Neuronal stem cell (in vitro differentiated cells): ENCODE measurements at regions not wholly inside any gene's neighbourhood (a gene's known extent, or its start where the extent isn't known, plus 50 kb on each side); places are given as distances from the start of the nearest gene placed in this dataset.

Experiments used
- DNase-seq: peaks from one replicate; pipeline ENCODE4 v3.0.0-alpha.2; 2013; ENCODE audit warnings: low spot score
- H2AFZ ChIP-seq: one replicate; pipeline ENCODE4 v1.6.1; 2013; ENCODE audit warnings: mild to moderate bottlenecking, low read length, inconsistent platforms
- H2AK5ac ChIP-seq: 2 replicates; pipeline ENCODE4 v1.6.1; 2013; ENCODE audit warnings: low read depth, mild to moderate bottlenecking, inconsistent platforms, low read length, moderate library complexity, mixed read lengths
- H2BK120ac ChIP-seq: 2 replicates; pipeline ENCODE4 v1.6.1; 2013; ENCODE audit warnings: low read depth, mild to moderate bottlenecking, inconsistent platforms, low read length, moderate library complexity, mixed read lengths
- H2BK12ac ChIP-seq: one replicate; pipeline ENCODE4 v1.6.1; 2013; ENCODE audit warnings: low read length, inconsistent platforms
- H2BK15ac ChIP-seq: 2 replicates; pipeline ENCODE4 v1.6.1; 2013; ENCODE audit warnings: mild to moderate bottlenecking, low read length, inconsistent platforms, mixed read lengths
- H2BK5ac ChIP-seq: one replicate; pipeline ENCODE4 v1.6.1; 2013; ENCODE audit warnings: inconsistent platforms, mild to moderate bottlenecking, low read length, moderate library complexity
- H3K14ac ChIP-seq: one replicate; pipeline ENCODE4 v1.6.1; 2013; ENCODE audit warnings: low read length, inconsistent platforms
- H3K18ac ChIP-seq: 2 replicates; pipeline ENCODE4 v1.6.1; 2013; ENCODE audit warnings: low read length, inconsistent platforms
- H3K23ac ChIP-seq: 2 replicates; pipeline ENCODE4 v1.6.1; 2013; ENCODE audit warnings: low read depth, mild to moderate bottlenecking, mixed read lengths, low read length, inconsistent platforms; ENCODE audit not compliant: poor library complexity
- H3K27ac ChIP-seq: replicated peaks from 3 replicates; pipeline ENCODE4 v1.5.1; 2013; ENCODE audit warnings: low read length, inconsistent platforms
- H3K27me3 ChIP-seq, 3 experiments: 2 replicates each; pipeline ENCODE4 v1.6.1; 2013; ENCODE audit warnings: low read length in 3 of 3, mild to moderate bottlenecking in 2 of 3, inconsistent platforms in 1 of 3, low read depth in 1 of 3, mixed read lengths in 1 of 3, moderate library complexity in 1 of 3; ENCODE audit not compliant: control insufficient read depth in 3 of 3, insufficient read depth in 3 of 3
- H3K36me3 ChIP-seq, 2 donors: replicated peaks in 1 of 2; 2 replicates each; pipeline ENCODE4 v1.6.1; 2013; ENCODE audit warnings: low read length in 2 of 2; ENCODE audit not compliant: control insufficient read depth in 2 of 2, insufficient read depth in 2 of 2
- H3K4ac ChIP-seq: 2 replicates; pipeline ENCODE4 v1.6.1; 2013; ENCODE audit warnings: inconsistent platforms, mild to moderate bottlenecking, low read length, moderate library complexity
- H3K4me1 ChIP-seq, 2 donors: 1 replicate in 1 of 2; 2 replicates in 1 of 2; pipeline ENCODE4 v1.6.1; 2013; ENCODE audit warnings: low read length in 2 of 2, low read depth in 1 of 2; ENCODE audit not compliant: control insufficient read depth in 2 of 2, insufficient read depth in 1 of 2
- H3K4me2 ChIP-seq: one replicate; pipeline ENCODE4 v1.6.1; 2013; ENCODE audit warnings: mild to moderate bottlenecking, low read length, inconsistent platforms; ENCODE audit not compliant: insufficient read depth, poor library complexity, severe bottlenecking
- H3K4me3 ChIP-seq, 2 donors: 2 replicates each; pipeline ENCODE4 v1.5.1; 2013; ENCODE audit warnings: low read length in 2 of 2, mild to moderate bottlenecking in 2 of 2, inconsistent platforms in 1 of 2, moderate library complexity in 1 of 2
- H3K79me1 ChIP-seq: one replicate; pipeline ENCODE4 v1.6.1; 2013; ENCODE audit warnings: low read depth, mild to moderate bottlenecking, inconsistent platforms, low read length, moderate library complexity
- H3K9ac ChIP-seq: one replicate; pipeline ENCODE4 v1.6.1; 2013; ENCODE audit warnings: mild to moderate bottlenecking, low read depth, low read length, inconsistent platforms; ENCODE audit not compliant: poor library complexity
- H3K9me3 ChIP-seq, 2 donors: replicated peaks in 1 of 2; 2 replicates each; pipeline versions ENCODE3 to v1.6.1; 2013; ENCODE audit warnings: low read length in 2 of 2, mild to moderate bottlenecking in 2 of 2, inconsistent platforms in 1 of 2, low read depth in 1 of 2, mixed read lengths in 1 of 2, moderate library complexity in 1 of 2; ENCODE audit not compliant: control insufficient read depth in 2 of 2, insufficient read depth in 1 of 2
- H4K8ac ChIP-seq: one replicate; pipeline ENCODE4 v1.6.1; 2013; ENCODE audit warnings: low read depth, mild to moderate bottlenecking, inconsistent platforms, low read length, moderate library complexity
- H4K91ac ChIP-seq: one replicate; pipeline ENCODE4 v1.6.1; 2013; ENCODE audit warnings: low read length, low read depth, mild to moderate bottlenecking, inconsistent platforms; ENCODE audit not compliant: poor library complexity
- WGBS, 2 donors: extraction: QIAGEN DNeasy Blood & Tissue Kit; methylation state at CpG; one replicate each; pipeline ENCODE4 v1.1.7; 2013; ENCODE audit warnings: missing lambda C conversion rate in 2 of 2, mixed read lengths in 1 of 2; ENCODE audit not compliant: insufficient read length in 2 of 2, insufficient replicate concordance in 1 of 2; ENCODE audit errors: extremely low coverage in 2 of 2; 5-methylcytosine and 5-hydroxymethylcytosine counted together

GRCh38 chr3:177930771-177931170, 605.5 kb upstream of the KCNMB2 start:
- no peak overlapping the region for H3K27ac ChIP-seq
- H3K23ac ChIP-seq, result no peak overlapping the region
- no peaks in the 10 kb centered on the region for H3K36me3 ChIP-seq
- H3K4me2 ChIP-seq, result no peak overlapping the region
- no peak overlapping the region for H3K4me3 ChIP-seq
- no peak overlapping the region for H2AK5ac ChIP-seq
- H4K91ac ChIP-seq, result no peak overlapping the region
- no peak overlapping the region for H3K14ac ChIP-seq
- H3K27me3 ChIP-seq, result no peaks in the 10 kb centered on the region
- WGBS, 2 donors, result no CpG with 5 or more reads among the region's 2 CpGs
- H4K8ac ChIP-seq, result no peak overlapping the region
- H2BK5ac ChIP-seq, result no peak overlapping the region
- no peak overlapping the region for H2BK12ac ChIP-seq
- H3K4me1 ChIP-seq, result peaks cover 5 to 13% of the 10 kb centered on the region in 2 donors
- H3K18ac ChIP-seq, result no peak overlapping the region
- DNase-seq, result no peak
- no peak overlapping the region for H3K9ac ChIP-seq
- no peaks in the 10 kb centered on the region for H3K9me3 ChIP-seq
- H2BK120ac ChIP-seq, result no peak overlapping the region
- H2BK15ac ChIP-seq, result no peak overlapping the region
- H2AFZ ChIP-seq, result no peak overlapping the region
- H3K4ac ChIP-seq, result no peak overlapping the region
- H3K79me1 ChIP-seq, result no peaks in the 10 kb centered on the region

DNA sequence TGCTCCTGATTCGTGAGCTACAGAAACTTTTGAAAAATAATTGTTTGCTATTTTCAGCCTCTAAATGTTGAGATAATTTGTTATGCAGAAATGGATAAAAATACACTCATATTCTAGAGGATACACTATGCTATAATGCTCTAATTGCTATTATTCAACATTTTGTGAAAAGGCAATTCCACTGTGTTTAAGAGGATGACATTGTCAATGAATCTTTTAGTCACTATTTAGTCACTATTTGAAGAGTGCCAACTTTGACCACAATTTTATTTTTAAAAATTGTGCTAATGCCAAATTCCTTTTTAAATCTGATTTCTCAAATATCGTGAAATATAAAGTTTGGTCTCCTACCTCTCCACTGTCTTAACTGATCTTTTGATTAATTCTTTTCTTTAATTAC, 604.9 kb upstream of the KCNMB2 start:
- H2BK5ac ChIP-seq, result no peak overlapping the region
- no peak overlapping the region for H2BK120ac ChIP-seq
- no peak overlapping the region for H2BK15ac ChIP-seq
- H2AK5ac ChIP-seq, result no peak overlapping the region
- no CpG with 5 or more reads among the region's 2 CpGs for WGBS, 2 donors
- no peak overlapping the region for H4K91ac ChIP-seq
- H3K4me2 ChIP-seq, result no peak overlapping the region
- no peaks in the 10 kb centered on the region for H3K27me3 ChIP-seq
- no peak overlapping the region for H2BK12ac ChIP-seq
- H3K9ac ChIP-seq, result no peak overlapping the region
- no peaks in the 10 kb centered on the region for H3K36me3 ChIP-seq
- peaks cover 5 to 13% of the 10 kb centered on the region in 2 donors for H3K4me1 ChIP-seq
- H2AFZ ChIP-seq, result no peak overlapping the region
- H3K79me1 ChIP-seq, result no peaks in the 10 kb centered on the region
- no peak overlapping the region for H3K4me3 ChIP-seq
- no peak overlapping the region for H3K23ac ChIP-seq
- DNase-seq, result no peak
- no peak overlapping the region for H3K27ac ChIP-seq
- H3K14ac ChIP-seq, result no peak overlapping the region
- H3K18ac ChIP-seq, result no peak overlapping the region
- no peak overlapping the region for H4K8ac ChIP-seq
- no peak overlapping the region for H3K4ac ChIP-seq
- H3K9me3 ChIP-seq, result no peaks in the 10 kb centered on the region

DNA sequence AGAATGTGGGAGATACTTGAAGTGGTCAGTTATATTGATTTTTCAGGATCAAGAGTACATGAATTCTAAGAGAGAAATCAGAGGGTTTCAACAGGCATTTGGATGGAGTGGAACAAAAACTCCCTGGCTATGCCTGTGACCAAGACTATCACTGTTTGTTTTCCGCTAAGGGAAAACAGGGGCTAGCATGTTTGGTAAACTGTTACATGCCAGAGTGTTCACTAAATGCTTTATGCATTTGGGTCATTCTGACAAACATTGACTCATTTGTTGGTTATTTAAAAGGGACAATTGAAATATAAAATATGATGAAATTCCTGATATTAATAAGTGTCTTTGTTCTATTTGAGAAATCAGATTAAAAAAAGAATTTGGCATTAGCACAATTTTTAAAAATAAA, 603.9 kb upstream of the KCNMB2 start:
- no CpG with 5 or more reads among the region's 1 CpG for WGBS, 2 donors
- no peak overlapping the region for H3K14ac ChIP-seq
- no peak overlapping the region for H3K4me2 ChIP-seq
- H3K79me1 ChIP-seq, result no peaks in the 10 kb centered on the region
- H2BK15ac ChIP-seq, result no peak overlapping the region
- H3K4ac ChIP-seq, result no peak overlapping the region
- DNase-seq, result no peak
- no peak overlapping the region for H3K23ac ChIP-seq
- H2AK5ac ChIP-seq, result no peak overlapping the region
- H3K18ac ChIP-seq, result no peak overlapping the region
- H3K4me3 ChIP-seq, result no peak overlapping the region
- H2BK120ac ChIP-seq, result no peak overlapping the region
- H3K27ac ChIP-seq, result no peak overlapping the region
- no peaks in the 10 kb centered on the region for H3K27me3 ChIP-seq
- H3K36me3 ChIP-seq, result no peaks in the 10 kb centered on the region
- H3K9ac ChIP-seq, result no peak overlapping the region
- H4K91ac ChIP-seq, result no peak overlapping the region
- peaks cover 5 to 13% of the 10 kb centered on the region in 2 donors for H3K4me1 ChIP-seq
- H2AFZ ChIP-seq, result no peak overlapping the region
- H2BK5ac ChIP-seq, result no peak overlapping the region
- no peak overlapping the region for H2BK12ac ChIP-seq
- H3K9me3 ChIP-seq, result no peaks in the 10 kb centered on the region
- no peak overlapping the region for H4K8ac ChIP-seq

GRCh38 chr3:177932750-177933660, 603.2 kb upstream of the KCNMB2 start:
- no peak overlapping the region for H2BK120ac ChIP-seq
- WGBS, 2 donors, result no CpG with 5 or more reads among the region's 5 CpGs
- no peak overlapping the region for H3K9ac ChIP-seq
- no peaks in the 10 kb centered on the region for H3K36me3 ChIP-seq
- no peaks in the 10 kb centered on the region for H3K27me3 ChIP-seq
- no peak overlapping the region for H3K4ac ChIP-seq
- no peak overlapping the region for H2BK5ac ChIP-seq
- H3K14ac ChIP-seq, result no peak overlapping the region
- no peak overlapping the region for H2AK5ac ChIP-seq
- H2BK12ac ChIP-seq, result no peak overlapping the region
- H4K8ac ChIP-seq, result no peak overlapping the region
- no peak overlapping the region for H3K4me3 ChIP-seq
- H3K4me2 ChIP-seq, result no peak overlapping the region
- peaks cover 5 to 13% of the 10 kb centered on the region in 2 donors for H3K4me1 ChIP-seq
- H4K91ac ChIP-seq, result no peak overlapping the region
- DNase-seq, result no peak
- no peak overlapping the region for H3K23ac ChIP-seq
- H2AFZ ChIP-seq, result no peak overlapping the region
- H3K9me3 ChIP-seq, result no peaks in the 10 kb centered on the region
- H3K27ac ChIP-seq, result no peak overlapping the region
- H2BK15ac ChIP-seq, result no peak overlapping the region
- no peaks in the 10 kb centered on the region for H3K79me1 ChIP-seq
- H3K18ac ChIP-seq, result no peak overlapping the region
